HFF-Myc (cell line): ENCODE measurements at regions not wholly inside any gene's neighbourhood (a gene's known extent, or its start where the extent isn't known, plus 50 kb on each side); places are given as distances from the start of the nearest gene placed in this dataset.

Source experiments
- DNase-seq: peaks from one replicate; pipeline ENCODE4 v3.0.0-alpha.2; 2011; ENCODE audit warnings: low read depth; ENCODE audit errors: extremely low read depth
- H3K4me3 ChIP-seq: replicated peaks from 2 replicates; pipeline ENCODE4 v1.5.1; 2011; ENCODE audit warnings: low read depth, mild to moderate bottlenecking, control low read depth, low read length
- CTCF ChIP-seq: IDR thresholded peaks from 2 replicates; pipeline ENCODE4 v1.5.1; 2012; ENCODE audit warnings: mild to moderate bottlenecking, low read depth, low read length, control low read depth; ENCODE audit errors: missing control alignments

GRCh38 chr7:132023466-132023865 is 467.0 kb upstream of the PODXL start:
- TF ChIP-seq CTCF: no peak
- H3K4me3 ChIP-seq: no peak overlapping the region
- DNase-seq: no peak

- no peak for TF ChIP-seq CTCF
- H3K4me3 ChIP-seq: no peak overlapping the region
- no peak for DNase-seq
Measured at GRCh38 chr7:132022188-132022587, 465.8 kb upstream of the PODXL start.

GRCh38 chr7:132019703-132020102 is 463.3 kb upstream of the PODXL start:
- DNase-seq: no peak
- no peak for TF ChIP-seq CTCF
- H3K4me3 ChIP-seq: no peak overlapping the region

GRCh38 chr7:132009778-132010177 is 453.4 kb upstream of the PODXL start:
- DNase-seq: no peak
- no peak overlapping the region for H3K4me3 ChIP-seq
- TF ChIP-seq CTCF: no peak

- DNase-seq: no peak
- no peak overlapping the region for H3K4me3 ChIP-seq
- TF ChIP-seq CTCF: peak; percentile 45
Measured at GRCh38 chr7:132004529-132004928, 448.1 kb upstream of the PODXL start.

GRCh38 chr7:132002343-132002968 is 446.0 kb upstream of the PODXL start:
- no peak for TF ChIP-seq CTCF
- H3K4me3 ChIP-seq: no peak overlapping the region
- no peak for DNase-seq

GRCh38 chr7:132001146-132001545 is 444.7 kb upstream of the PODXL start:
- no peak for DNase-seq
- no peak for TF ChIP-seq CTCF
- H3K4me3 ChIP-seq: no peak overlapping the region
